HepG2 (cell line): ENCODE measurements at regions not wholly inside any gene's neighbourhood (a gene's known extent, or its start where the extent isn't known, plus 50 kb on each side); places are given as distances from the start of the nearest gene placed in this dataset.

Experiments
- ATF1 ChIP-seq: IDR thresholded peaks from 2 replicates; pipeline ENCODE4 v1.6.1; 2016; ENCODE audit warnings: mild to moderate bottlenecking, control low read depth
- CREB1 ChIP-seq, 2 experiments: fragments of 450-650 bp in 1 of 2; IDR thresholded peaks; 2 replicates each; pipeline ENCODE4 v1.6.1; 2016 to 2017; ENCODE audit warnings: control low read depth in 1 of 2, mild to moderate bottlenecking in 1 of 2, missing compliant biosample characterization in 1 of 2, missing genetic modification characterization in 1 of 2
- PHF5A ChIP-seq: IDR thresholded peaks from one replicate; pipeline ENCODE4 v1.6.1; 2018; ENCODE audit warnings: low read depth, missing genetic modification reagents; ENCODE audit not compliant: unreplicated experiment
- SIX4 ChIP-seq: sonication (generic); formaldehyde crosslinking; IDR thresholded peaks from 2 replicates; pipeline ENCODE4 v1.4.0; 2020; ENCODE audit warnings: missing genetic modification reagents
- SYNCRIP ChIP-seq: fragments of 200-400 bp; formaldehyde crosslinking; IDR thresholded peaks from 2 replicates; pipeline ENCODE4 v1.6.1; 2018; ENCODE audit warnings: mild to moderate bottlenecking, low read depth, low read length; ENCODE audit not compliant: insufficient read depth
- TAF15 ChIP-seq: fragments of 200-400 bp; formaldehyde crosslinking; IDR thresholded peaks from one replicate; pipeline ENCODE4 v1.6.1; 2018; ENCODE audit warnings: mild to moderate bottlenecking, low read depth, low read length; ENCODE audit not compliant: poor library complexity, severe bottlenecking
- TCF12 ChIP-seq, 2 experiments: fragments of 450-650 bp in 1 of 2; sonication (generic) in 1 of 2; formaldehyde crosslinking in 1 of 2; IDR thresholded peaks; 2 replicates each; pipeline versions ENCODE4 v1.6.1 to v1.8.0; 2017 to 2022; ENCODE audit warnings: antibody characterized with exemption in 1 of 2, mild to moderate bottlenecking in 1 of 2, missing genetic modification reagents in 1 of 2, moderate library complexity in 1 of 2
- ZFP41 ChIP-seq: sonication (generic); formaldehyde crosslinking; IDR thresholded peaks from 2 replicates; pipeline ENCODE4 v1.4.0; 2020; ENCODE audit warnings: mild to moderate bottlenecking, missing genetic modification reagents, borderline replicate concordance
- ZNF20 ChIP-seq: sonication (generic); formaldehyde crosslinking; IDR thresholded peaks from 2 replicates; pipeline ENCODE4 v1.4.0; 2020; ENCODE audit warnings: mild to moderate bottlenecking, moderate library complexity, missing genetic modification reagents
- TF ChIP-seq, protein P1 (sequence below): sonication (generic); formaldehyde crosslinking; IDR thresholded peaks from 2 replicates; pipeline ENCODE4 v1.4.0; 2020; ENCODE audit warnings: missing genetic modification reagents, mild to moderate bottlenecking, borderline replicate concordance
- TF ChIP-seq, protein P2 (sequence below): sonication (generic); formaldehyde crosslinking; IDR thresholded peaks from 2 replicates; pipeline ENCODE4 v1.4.0; 2020; ENCODE audit warnings: missing genetic modification reagents
- TF ChIP-seq, protein P3 (sequence below): sonication (generic); formaldehyde crosslinking; IDR thresholded peaks from 2 replicates; pipeline ENCODE4 v1.8.0; 2022; ENCODE audit warnings: mild to moderate bottlenecking, missing genetic modification reagents; ENCODE audit not compliant: insufficient replicate concordance
- TF ChIP-seq, protein P4 (sequence below): sonication (generic); formaldehyde crosslinking; IDR thresholded peaks from 2 replicates; pipeline ENCODE4 v1.5.1; 2020; ENCODE audit warnings: missing genetic modification reagents, mild to moderate bottlenecking, borderline replicate concordance

DNA sequence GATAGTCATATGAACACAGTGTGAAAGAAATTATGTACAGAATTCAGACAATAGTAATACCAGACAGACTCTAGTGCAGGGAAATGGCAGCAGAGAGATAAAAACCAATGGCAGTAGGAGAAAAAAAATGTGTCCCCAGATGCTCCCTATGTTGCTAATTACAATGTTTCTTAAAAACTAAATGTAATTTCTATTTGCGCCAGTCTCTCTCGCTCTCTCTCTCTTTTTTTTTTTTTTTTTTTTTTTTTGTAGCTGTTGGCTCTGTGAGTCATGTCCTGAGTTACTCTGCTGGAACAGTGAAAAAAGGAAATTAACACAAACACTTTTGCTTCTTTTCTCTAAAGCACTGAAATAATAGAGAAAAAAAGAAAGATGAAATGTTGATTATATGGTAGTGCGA lies 871.9 kb downstream of the GBE1 start (continued):
- TF ChIP-seq TAF15 (no peak), ZNF20 (CRISPR knock-in tag) (no peak), PHF5A (CRISPR knock-in tag) (no peak), ATF1 (CRISPR knock-in tag) (no peak), SIX4 (CRISPR knock-in tag) (no peak), SYNCRIP (no peak), ZFP41 (no peak), TCF12 (IDR thresholded peaks at IDR 0.05) (no peak), TCF12 (CRISPR knock-in tag; IDR thresholded peaks at IDR 0.05) (no peak), CREB1 (IDR thresholded peaks at IDR 0.05) (no peak), CREB1 (CRISPR knock-in tag; IDR thresholded peaks at IDR 0.05) (no peak)
- TF ChIP-seq, protein P1, sequence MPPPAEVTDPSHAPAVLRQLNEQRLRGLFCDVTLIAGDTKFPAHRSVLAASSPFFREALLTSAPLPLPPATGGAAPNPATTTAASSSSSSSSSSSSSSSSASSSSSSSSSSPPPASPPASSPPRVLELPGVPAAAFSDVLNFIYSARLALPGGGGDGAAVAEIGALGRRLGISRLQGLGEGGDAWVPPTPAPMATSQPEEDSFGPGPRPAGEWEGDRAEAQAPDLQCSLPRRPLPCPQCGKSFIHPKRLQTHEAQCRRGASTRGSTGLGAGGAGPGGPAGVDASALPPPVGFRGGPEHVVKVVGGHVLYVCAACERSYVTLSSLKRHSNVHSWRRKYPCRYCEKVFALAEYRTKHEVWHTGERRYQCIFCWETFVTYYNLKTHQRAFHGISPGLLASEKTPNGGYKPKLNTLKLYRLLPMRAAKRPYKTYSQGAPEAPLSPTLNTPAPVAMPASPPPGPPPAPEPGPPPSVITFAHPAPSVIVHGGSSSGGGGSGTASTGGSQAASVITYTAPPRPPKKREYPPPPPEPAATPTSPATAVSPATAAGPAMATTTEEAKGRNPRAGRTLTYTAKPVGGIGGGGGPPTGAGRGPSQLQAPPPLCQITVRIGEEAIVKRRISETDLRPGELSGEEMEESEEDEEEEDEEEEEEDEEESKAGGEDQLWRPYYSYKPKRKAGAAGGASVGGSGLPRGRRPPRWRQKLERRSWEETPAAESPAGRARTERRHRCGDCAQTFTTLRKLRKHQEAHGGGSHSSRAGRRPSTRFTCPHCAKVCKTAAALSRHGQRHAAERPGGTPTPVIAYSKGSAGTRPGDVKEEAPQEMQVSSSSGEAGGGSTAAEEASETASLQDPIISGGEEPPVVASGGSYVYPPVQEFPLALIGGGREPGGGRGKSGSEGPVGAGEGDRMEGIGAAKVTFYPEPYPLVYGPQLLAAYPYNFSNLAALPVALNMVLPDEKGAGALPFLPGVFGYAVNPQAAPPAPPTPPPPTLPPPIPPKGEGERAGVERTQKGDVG (CRISPR knock-in tag): no peak
- TF ChIP-seq, protein P2, sequence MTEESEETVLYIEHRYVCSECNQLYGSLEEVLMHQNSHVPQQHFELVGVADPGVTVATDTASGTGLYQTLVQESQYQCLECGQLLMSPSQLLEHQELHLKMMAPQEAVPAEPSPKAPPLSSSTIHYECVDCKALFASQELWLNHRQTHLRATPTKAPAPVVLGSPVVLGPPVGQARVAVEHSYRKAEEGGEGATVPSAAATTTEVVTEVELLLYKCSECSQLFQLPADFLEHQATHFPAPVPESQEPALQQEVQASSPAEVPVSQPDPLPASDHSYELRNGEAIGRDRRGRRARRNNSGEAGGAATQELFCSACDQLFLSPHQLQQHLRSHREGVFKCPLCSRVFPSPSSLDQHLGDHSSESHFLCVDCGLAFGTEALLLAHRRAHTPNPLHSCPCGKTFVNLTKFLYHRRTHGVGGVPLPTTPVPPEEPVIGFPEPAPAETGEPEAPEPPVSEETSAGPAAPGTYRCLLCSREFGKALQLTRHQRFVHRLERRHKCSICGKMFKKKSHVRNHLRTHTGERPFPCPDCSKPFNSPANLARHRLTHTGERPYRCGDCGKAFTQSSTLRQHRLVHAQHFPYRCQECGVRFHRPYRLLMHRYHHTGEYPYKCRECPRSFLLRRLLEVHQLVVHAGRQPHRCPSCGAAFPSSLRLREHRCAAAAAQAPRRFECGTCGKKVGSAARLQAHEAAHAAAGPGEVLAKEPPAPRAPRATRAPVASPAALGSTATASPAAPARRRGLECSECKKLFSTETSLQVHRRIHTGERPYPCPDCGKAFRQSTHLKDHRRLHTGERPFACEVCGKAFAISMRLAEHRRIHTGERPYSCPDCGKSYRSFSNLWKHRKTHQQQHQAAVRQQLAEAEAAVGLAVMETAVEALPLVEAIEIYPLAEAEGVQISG (CRISPR knock-in tag): no peak
- TF ChIP-seq, protein P3, sequence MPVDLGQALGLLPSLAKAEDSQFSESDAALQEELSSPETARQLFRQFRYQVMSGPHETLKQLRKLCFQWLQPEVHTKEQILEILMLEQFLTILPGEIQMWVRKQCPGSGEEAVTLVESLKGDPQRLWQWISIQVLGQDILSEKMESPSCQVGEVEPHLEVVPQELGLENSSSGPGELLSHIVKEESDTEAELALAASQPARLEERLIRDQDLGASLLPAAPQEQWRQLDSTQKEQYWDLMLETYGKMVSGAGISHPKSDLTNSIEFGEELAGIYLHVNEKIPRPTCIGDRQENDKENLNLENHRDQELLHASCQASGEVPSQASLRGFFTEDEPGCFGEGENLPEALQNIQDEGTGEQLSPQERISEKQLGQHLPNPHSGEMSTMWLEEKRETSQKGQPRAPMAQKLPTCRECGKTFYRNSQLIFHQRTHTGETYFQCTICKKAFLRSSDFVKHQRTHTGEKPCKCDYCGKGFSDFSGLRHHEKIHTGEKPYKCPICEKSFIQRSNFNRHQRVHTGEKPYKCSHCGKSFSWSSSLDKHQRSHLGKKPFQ (CRISPR knock-in tag): no peak
- TF ChIP-seq, protein P4, sequence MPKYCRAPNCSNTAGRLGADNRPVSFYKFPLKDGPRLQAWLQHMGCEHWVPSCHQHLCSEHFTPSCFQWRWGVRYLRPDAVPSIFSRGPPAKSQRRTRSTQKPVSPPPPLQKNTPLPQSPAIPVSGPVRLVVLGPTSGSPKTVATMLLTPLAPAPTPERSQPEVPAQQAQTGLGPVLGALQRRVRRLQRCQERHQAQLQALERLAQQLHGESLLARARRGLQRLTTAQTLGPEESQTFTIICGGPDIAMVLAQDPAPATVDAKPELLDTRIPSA (CRISPR knock-in tag): no peak
